ENCODE measurements at regions not wholly inside any gene's neighbourhood (a gene's known extent, or its start where the extent isn't known, plus 50 kb on each side); places are given as distances from the start of the nearest gene placed in this dataset.

DNA sequence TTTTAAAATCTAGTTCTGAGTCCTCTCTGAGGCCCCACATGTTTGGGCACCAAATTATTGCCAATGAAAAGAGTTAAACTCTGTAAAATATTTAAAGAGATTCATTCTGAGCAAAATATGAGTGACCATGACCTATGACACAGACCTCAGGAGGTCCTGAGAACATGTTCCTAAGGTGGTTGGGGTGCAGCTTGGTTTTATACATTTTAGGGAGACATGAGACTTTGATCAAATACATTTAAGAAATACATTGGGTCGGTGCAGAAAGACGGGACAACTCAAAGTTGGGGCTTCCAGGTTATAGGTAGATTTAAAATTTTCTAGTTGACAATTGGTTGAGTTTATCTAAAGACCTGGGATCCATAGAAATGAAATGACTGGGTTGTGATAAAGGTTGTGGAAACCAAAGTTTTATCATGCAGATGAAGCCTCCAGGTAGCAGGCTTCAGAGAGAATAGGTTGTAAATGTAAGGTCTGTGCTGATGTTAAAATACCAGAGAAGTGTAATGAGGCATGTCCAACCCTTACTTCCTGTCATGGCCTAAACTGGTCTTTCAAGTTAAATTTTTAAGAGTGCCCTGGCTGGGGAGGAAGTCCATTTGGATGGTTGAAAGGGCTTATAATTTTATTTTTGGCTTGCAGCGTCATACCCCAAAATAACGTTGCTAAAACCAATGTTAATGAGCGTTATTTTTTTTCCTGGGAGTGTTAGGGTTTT is 274.9 kb downstream of the NUF2 start:
- Histone ChIP-seq H3K27me3 (no peaks in the 10 kb centered on the region), H3K36me3 (no peaks in the 10 kb centered on the region), H3K9me3 (no peaks in the 10 kb centered on the region), H3K4me3 (no peak overlapping the region), H3K4me1 (no peaks in the 10 kb centered on the region), H3K27ac (replicated peaks in 1 of 4) (no peak overlapping the region)
- DNase-seq (ENCODE audit: extremely low spot score), result no peak
- WGBS, result 64% methylated on average over 5 of the region's 5 CpGs
- no peak for TF ChIP-seq POLR2AphosphoS5 (IDR thresholded peaks at IDR 0.05)
- TF ChIP-seq POLR2A (IDR thresholded peaks at IDR 0.05; ENCODE audit: low read depth), result no peak
- TF ChIP-seq, protein P1, sequence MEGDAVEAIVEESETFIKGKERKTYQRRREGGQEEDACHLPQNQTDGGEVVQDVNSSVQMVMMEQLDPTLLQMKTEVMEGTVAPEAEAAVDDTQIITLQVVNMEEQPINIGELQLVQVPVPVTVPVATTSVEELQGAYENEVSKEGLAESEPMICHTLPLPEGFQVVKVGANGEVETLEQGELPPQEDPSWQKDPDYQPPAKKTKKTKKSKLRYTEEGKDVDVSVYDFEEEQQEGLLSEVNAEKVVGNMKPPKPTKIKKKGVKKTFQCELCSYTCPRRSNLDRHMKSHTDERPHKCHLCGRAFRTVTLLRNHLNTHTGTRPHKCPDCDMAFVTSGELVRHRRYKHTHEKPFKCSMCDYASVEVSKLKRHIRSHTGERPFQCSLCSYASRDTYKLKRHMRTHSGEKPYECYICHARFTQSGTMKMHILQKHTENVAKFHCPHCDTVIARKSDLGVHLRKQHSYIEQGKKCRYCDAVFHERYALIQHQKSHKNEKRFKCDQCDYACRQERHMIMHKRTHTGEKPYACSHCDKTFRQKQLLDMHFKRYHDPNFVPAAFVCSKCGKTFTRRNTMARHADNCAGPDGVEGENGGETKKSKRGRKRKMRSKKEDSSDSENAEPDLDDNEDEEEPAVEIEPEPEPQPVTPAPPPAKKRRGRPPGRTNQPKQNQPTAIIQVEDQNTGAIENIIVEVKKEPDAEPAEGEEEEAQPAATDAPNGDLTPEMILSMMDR (IDR thresholded peaks at IDR 0.05), result no peak
- no peak for TF ChIP-seq EP300 (IDR thresholded peaks at IDR 0.05)
- intact Hi-C loops (cut with DNase I), result no loop called here

DNA sequence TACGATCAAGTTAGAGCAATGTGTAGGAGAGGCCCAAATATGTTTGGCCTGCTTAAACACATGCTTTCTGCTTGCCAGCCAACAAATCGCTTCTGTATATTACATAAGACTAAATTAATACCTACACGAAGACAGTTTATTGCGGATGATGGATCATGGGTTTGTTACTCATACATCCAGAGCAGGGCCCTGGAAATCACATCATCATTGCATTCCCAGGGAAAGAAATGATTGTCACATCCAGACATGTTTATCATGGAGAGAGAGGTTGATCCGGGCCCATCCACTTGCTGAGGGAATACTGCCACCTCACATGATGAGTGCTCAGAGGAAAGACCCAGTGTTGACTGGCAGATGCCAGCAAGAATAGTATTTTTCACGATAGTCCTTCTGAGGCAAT is 282.6 kb downstream of the NUF2 start:
- no peaks in the 10 kb centered on the region for H3K27me3 ChIP-seq
- intact Hi-C loops (cut with DNase I), result no loop called here
- H3K4me3 ChIP-seq, result no peak overlapping the region
- H3K9me3 ChIP-seq, result no peaks in the 10 kb centered on the region
- no peak for TF ChIP-seq EP300 (IDR thresholded peaks at IDR 0.05)
- no peak for TF ChIP-seq POLR2A (IDR thresholded peaks at IDR 0.05; ENCODE audit: low read depth)
- TF ChIP-seq, protein P1 (IDR thresholded peaks at IDR 0.05), result no peak
- TF ChIP-seq POLR2AphosphoS5 (IDR thresholded peaks at IDR 0.05), result no peak
- no peaks in the 10 kb centered on the region for H3K4me1 ChIP-seq
- DNase-seq (ENCODE audit: extremely low spot score), result no peak
- no peak overlapping the region for H3K27ac ChIP-seq (replicated peaks in 1 of 4)
- no peaks in the 10 kb centered on the region for H3K36me3 ChIP-seq
- WGBS, result 80% methylated on average over 6 of the region's 6 CpGs

DNA sequence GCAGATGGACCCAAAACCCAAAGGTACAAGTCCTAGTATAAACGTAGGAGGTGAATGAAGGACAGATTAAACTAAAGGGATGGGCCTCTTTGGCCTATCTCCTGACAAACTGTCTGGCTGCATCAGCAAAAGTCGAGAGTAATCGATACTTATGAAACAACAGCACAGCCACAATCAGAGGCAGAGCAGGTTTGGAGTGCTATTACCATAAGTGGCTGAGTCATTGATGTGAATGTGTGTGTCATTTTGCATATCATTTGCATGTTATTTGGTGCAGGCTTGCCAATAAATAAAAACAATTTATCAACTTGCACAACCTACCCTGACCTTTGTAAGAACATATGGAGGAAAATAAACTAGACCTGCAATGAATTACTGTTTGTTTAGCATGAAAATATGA is 283.1 kb downstream of the NUF2 start:
- no peak for DNase-seq (ENCODE audit: extremely low spot score)
- WGBS, result 82% methylated on average over 3 of the region's 3 CpGs
- H3K27ac ChIP-seq (replicated peaks in 1 of 4), result no peak overlapping the region
- no peaks in the 10 kb centered on the region for H3K9me3 ChIP-seq
- TF ChIP-seq, protein P1 (IDR thresholded peaks at IDR 0.05), result no peak
- TF ChIP-seq POLR2A (IDR thresholded peaks at IDR 0.05; ENCODE audit: low read depth) (no peak), POLR2AphosphoS5 (IDR thresholded peaks at IDR 0.05) (no peak), EP300 (IDR thresholded peaks at IDR 0.05) (no peak)
- intact Hi-C loops (cut with DNase I), result no loop called here
- H3K4me3 ChIP-seq, result no peak overlapping the region
- H3K27me3 ChIP-seq, result no peaks in the 10 kb centered on the region
- no peaks in the 10 kb centered on the region for H3K4me1 ChIP-seq
- no peaks in the 10 kb centered on the region for H3K36me3 ChIP-seq

DNA sequence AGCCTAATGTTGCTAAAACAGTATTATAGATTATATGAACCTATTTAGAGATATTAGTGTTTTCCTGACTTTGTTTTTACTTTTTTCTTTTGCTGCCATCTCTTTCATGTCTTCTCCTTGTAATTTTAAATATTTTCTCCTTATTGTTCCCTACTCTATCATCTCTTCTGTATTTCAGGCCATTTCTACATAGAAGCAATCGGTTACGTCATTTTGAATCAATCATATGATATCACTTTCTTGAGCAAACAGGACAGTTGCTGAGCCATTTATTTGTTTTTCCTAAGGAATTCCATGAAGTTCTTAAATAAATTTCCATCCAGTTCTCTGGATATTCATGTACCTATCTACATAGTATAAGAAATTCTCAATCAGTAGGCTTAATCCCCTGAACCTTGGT is 287.2 kb downstream of the NUF2 start:
- Histone ChIP-seq H3K4me3 (no peak overlapping the region), H3K9me3 (no peaks in the 10 kb centered on the region), H3K4me1 (no peaks in the 10 kb centered on the region), H3K27me3 (no peaks in the 10 kb centered on the region), H3K36me3 (no peaks in the 10 kb centered on the region), H3K27ac (replicated peaks in 1 of 4) (no peak overlapping the region)
- DNase-seq (ENCODE audit: extremely low spot score), result no peak
- TF ChIP-seq POLR2AphosphoS5 (IDR thresholded peaks at IDR 0.05) (no peak), EP300 (IDR thresholded peaks at IDR 0.05) (no peak), POLR2A (IDR thresholded peaks at IDR 0.05; ENCODE audit: low read depth) (no peak)
- TF ChIP-seq, protein P1 (IDR thresholded peaks at IDR 0.05), result no peak
- intact Hi-C loops (cut with DNase I), result no loop called here
- 91% methylated on average over 2 of the region's 2 CpGs for WGBS

DNA sequence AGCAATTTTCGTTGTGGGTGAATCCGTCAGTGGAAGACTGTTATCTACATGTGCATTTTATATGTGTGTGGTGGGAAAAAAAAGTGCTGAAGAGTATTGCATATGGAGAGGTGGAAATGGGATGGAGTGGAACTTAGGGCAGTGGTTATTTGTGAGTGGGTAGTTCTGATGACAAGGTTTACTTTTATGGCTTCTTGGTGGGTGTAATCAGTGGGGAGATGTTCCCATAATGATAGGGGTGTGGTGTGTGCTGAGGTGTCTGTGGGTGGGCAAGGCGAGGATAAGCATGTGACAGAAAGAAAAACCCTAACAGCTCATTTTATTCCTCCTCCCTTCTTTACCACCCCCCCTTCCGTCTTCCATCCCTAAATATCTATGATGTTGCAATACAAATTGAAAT is 288.1 kb downstream of the NUF2 start:
- no peaks in the 10 kb centered on the region for H3K27me3 ChIP-seq
- H3K36me3 ChIP-seq, result no peaks in the 10 kb centered on the region
- H3K4me3 ChIP-seq, result no peak overlapping the region
- H3K27ac ChIP-seq (replicated peaks in 1 of 4), result no peak overlapping the region
- H3K9me3 ChIP-seq, result no peaks in the 10 kb centered on the region
- TF ChIP-seq POLR2A (IDR thresholded peaks at IDR 0.05; ENCODE audit: low read depth), result no peak
- no peak for TF ChIP-seq POLR2AphosphoS5 (IDR thresholded peaks at IDR 0.05)
- no peak for TF ChIP-seq EP300 (IDR thresholded peaks at IDR 0.05)
- TF ChIP-seq, protein P1 (IDR thresholded peaks at IDR 0.05), result no peak
- DNase-seq (ENCODE audit: extremely low spot score), result no peak
- intact Hi-C loops (cut with DNase I), result no loop called here
- 69% methylated on average over 4 of the region's 4 CpGs for WGBS
- no peaks in the 10 kb centered on the region for H3K4me1 ChIP-seq
